A549 (cell line): ENCODE measurements at regions not wholly inside any gene's neighbourhood (a gene's known extent, or its start where the extent isn't known, plus 50 kb on each side); places are given as distances from the start of the nearest gene placed in this dataset.

ENCODE experiments used
- ATAC-seq, 2 experiments: fragments of 200-7000 bp in 1 of 2; fragments of >200 bp in 1 of 2; cut with Nextera tagmentation in 1 of 2; cut with Tn5 transposase in 1 of 2; 3 replicates each; pipeline versions ENCODE4 v1.8.0 to v1.9.1; 2018 to 2020; ENCODE audit warnings: mild to moderate bottlenecking in 1 of 2, moderate library complexity in 1 of 2
- CTCF ChIA-PET: fragments of 300-600 bp; sonication (Branson Sonifier 250); formaldehyde crosslinking; extraction: SDS; loops from one replicate; lab custom pipeline; 2021; ENCODE audit warnings: antibody characterized with exemption, inconsistent platforms; lab: Yijun Ruan, JAX
- POLR2A ChIA-PET: fragments of 350-600 bp; formaldehyde crosslinking; extraction: SDS; loops from one replicate; lab custom pipeline; 2021; ENCODE audit warnings: antibody characterized with exemption, inconsistent platforms; lab: Yijun Ruan, JAX
- DNase-seq, 2 experiments: peaks; one replicate each; pipeline versions ENCODE4 v3.0.0 to v3.0.0-alpha.2; 2011 to 2016; ENCODE audit warnings: low read depth in 1 of 2, low spot score in 1 of 2
- FAIRE-seq: peaks from 2 replicates; lab custom pipeline; 2011; peaks lifted over from hg19 to GRCh38; lab: Jason Lieb, UNC
- H3K27ac ChIP-seq, 2 experiments: fragments of >200 bp; sonication (Bioruptor Twin); formaldehyde crosslinking; 3 replicates each; pipeline ENCODE4 v1.5.1; 2016 to 2017
- H3K4me1 ChIP-seq: fragments of >200 bp; sonication (Bioruptor Twin); formaldehyde crosslinking; 3 replicates; pipeline ENCODE4 v1.6.1; 2016
- H3K4me2 ChIP-seq: fragments of >200 bp; sonication (Bioruptor Twin); formaldehyde crosslinking; 3 replicates; pipeline ENCODE4 v1.6.1; 2016
- H3K4me3 ChIP-seq: fragments of >200 bp; sonication (Bioruptor Twin); formaldehyde crosslinking; 3 replicates; pipeline ENCODE4 v1.5.1; 2016
- H3K9me3 ChIP-seq: fragments of >200 bp; sonication (Bioruptor Twin); formaldehyde crosslinking; 3 replicates; pipeline ENCODE4 v1.6.1; 2016
- CEBPB ChIP-seq, 2 experiments: fragments of >200 bp in 1 of 2; sonication (Bioruptor Twin) in 1 of 2; formaldehyde crosslinking in 1 of 2; IDR thresholded peaks; 2 replicates each; pipeline ENCODE4 v1.6.1; 2012 to 2016
- CTCF ChIP-seq: fragments of >200 bp; sonication (Bioruptor Twin); formaldehyde crosslinking; IDR thresholded peaks from 3 replicates; pipeline ENCODE4 v1.5.1; 2016
- E2F6 ChIP-seq: IDR thresholded peaks from 2 replicates; pipeline ENCODE4 v1.6.1; 2012; ENCODE audit warnings: low read depth, borderline replicate concordance
- EHMT2 ChIP-seq: fragments of 200-600 bp; sonication (generic); IDR thresholded peaks from 2 replicates; pipeline ENCODE4 v1.6.1; 2016; ENCODE audit warnings: antibody characterized with exemption, low read depth, mild to moderate bottlenecking, moderate library complexity
- ELK1 ChIP-seq: fragments of 150-350 bp; IDR thresholded peaks from 2 replicates; pipeline ENCODE4 v1.6.1; 2014; ENCODE audit warnings: low read depth, mild to moderate bottlenecking, low read length
- ESRRA ChIP-seq: fragments of 150-350 bp; IDR thresholded peaks from 2 replicates; pipeline ENCODE4 v1.6.1; 2014; ENCODE audit warnings: mild to moderate bottlenecking, low read length, borderline replicate concordance
- FOSL2 ChIP-seq, 2 experiments: fragments of 450-650 bp in 1 of 2; fragments of >200 bp in 1 of 2; sonication (Bioruptor Twin) in 1 of 2; formaldehyde crosslinking; IDR thresholded peaks; 2 replicates each; pipeline versions ENCODE4 v1.5.0 to v1.6.1; 2016 to 2020; ENCODE audit warnings: mild to moderate bottlenecking in 1 of 2, moderate library complexity in 1 of 2
- GATA3 ChIP-seq: IDR thresholded peaks from 2 replicates; pipeline ENCODE4 v1.6.1; 2012; ENCODE audit warnings: borderline replicate concordance
- HDAC2 ChIP-seq: fragments of 200-600 bp; sonication (generic); IDR thresholded peaks from 2 replicates; pipeline ENCODE4 v1.6.1; 2016
- HES2 ChIP-seq: fragments of >200 bp; sonication (Bioruptor Twin); formaldehyde crosslinking; IDR thresholded peaks from 2 replicates; pipeline ENCODE4 v1.6.1; 2016
- HMGXB4 ChIP-seq: fragments of 250-450 bp; sonication (Bioruptor Pico); IDR thresholded peaks from 2 replicates; pipeline ENCODE4 v1.5.0; 2021; ENCODE audit warnings: mild to moderate bottlenecking, moderate library complexity, borderline replicate concordance
- HOXB13 ChIP-seq: fragments of 250-450 bp; sonication (Bioruptor Pico); IDR thresholded peaks from 2 replicates; pipeline ENCODE4 v1.5.0; 2020; ENCODE audit warnings: low read depth, mild to moderate bottlenecking, moderate library complexity
- JUN ChIP-seq, 2 experiments: fragments of >200 bp; sonication (Bioruptor Twin); formaldehyde crosslinking; IDR thresholded peaks; 2 replicates in 1 of 2; 3 replicates in 1 of 2; pipeline ENCODE4 v1.6.1; 2016 to 2017
- KDM1A ChIP-seq: fragments of 200-600 bp; sonication (generic); IDR thresholded peaks from 2 replicates; pipeline ENCODE4 v1.6.1; 2016; ENCODE audit warnings: low read depth, mild to moderate bottlenecking
- KDM5A ChIP-seq: fragments of 200-600 bp; sonication (generic); IDR thresholded peaks from 2 replicates; pipeline ENCODE4 v1.6.1; 2016; ENCODE audit warnings: antibody characterized with exemption, mild to moderate bottlenecking
- MAFK ChIP-seq: fragments of 450-650 bp; IDR thresholded peaks from 2 replicates; pipeline ENCODE4 v1.6.1; 2014; ENCODE audit not compliant: partially characterized antibody
- MAZ ChIP-seq: fragments of 150-350 bp; IDR thresholded peaks from 2 replicates; pipeline ENCODE4 v1.6.1; 2014; ENCODE audit warnings: antibody characterized with exemption, low read depth, low read length, borderline replicate concordance
- MYC ChIP-seq: IDR thresholded peaks from 2 replicates; pipeline ENCODE4 v1.6.1; 2012; ENCODE audit warnings: mild to moderate bottlenecking, inconsistent platforms, low read length, improper control_type of control experiment, borderline replicate concordance
- NPAS2 ChIP-seq: fragments of 250-450 bp; sonication (Bioruptor Pico); IDR thresholded peaks from 2 replicates; pipeline ENCODE4 v1.8.0; 2022; ENCODE audit warnings: mild to moderate bottlenecking, moderate library complexity, borderline replicate concordance
- NR3C1 ChIP-seq: fragments of >200 bp; sonication (Bioruptor Twin); formaldehyde crosslinking; IDR thresholded peaks from 3 replicates; pipeline ENCODE4 v1.6.1; 2017
- PHF8 ChIP-seq: fragments of 200-600 bp; sonication (generic); IDR thresholded peaks from 2 replicates; pipeline ENCODE4 v1.6.1; 2016; ENCODE audit warnings: low read depth, mild to moderate bottlenecking, antibody characterized with exemption, moderate library complexity, borderline replicate concordance
- POLR2A ChIP-seq: IDR thresholded peaks from 2 replicates; pipeline ENCODE4 v1.6.1; 2012; ENCODE audit warnings: mild to moderate bottlenecking, low read length
- POLR2AphosphoS2 ChIP-seq: conservative IDR thresholded peaks from 2 replicates; pipeline ENCODE4 v1.6.1; 2012; ENCODE audit warnings: low read length, improper control_type of control experiment, inconsistent platforms
- RARB ChIP-seq: fragments of 250-450 bp; sonication (Bioruptor Pico); IDR thresholded peaks from 2 replicates; pipeline ENCODE4 v1.8.0; 2021; ENCODE audit warnings: mild to moderate bottlenecking, moderate library complexity
- RFX5 ChIP-seq: fragments of 450-650 bp; IDR thresholded peaks from 2 replicates; pipeline ENCODE4 v1.7.1; 2014; ENCODE audit warnings: antibody characterized with exemption, mild to moderate bottlenecking, moderate library complexity
- RNF2 ChIP-seq: fragments of 200-600 bp; sonication (generic); IDR thresholded peaks from 2 replicates; pipeline ENCODE4 v1.6.1; 2016; ENCODE audit warnings: low read depth, mild to moderate bottlenecking, antibody characterized with exemption, moderate library complexity, borderline replicate concordance
- TP53 ChIP-seq: fragments of 250-450 bp; sonication (Bioruptor Pico); IDR thresholded peaks from 2 replicates; pipeline ENCODE4 v1.5.0; 2021; ENCODE audit warnings: mild to moderate bottlenecking, moderate library complexity
- ZC3H11A ChIP-seq: fragments of 450-650 bp; IDR thresholded peaks from 2 replicates; pipeline ENCODE4 v1.6.1; 2014; ENCODE audit warnings: antibody characterized with exemption, mild to moderate bottlenecking
- WGBS: methylation state at CpG from one replicate; pipeline ENCODE4 v1.1.6; 2017; ENCODE audit errors: missing lambda C conversion rate; 5-methylcytosine and 5-hydroxymethylcytosine counted together

- CTCF ChIA-PET, result no interaction called here
Observed at GRCh38 chrX:87890437-87890836, 372.8 kb downstream of the KLHL4 start.

GRCh38 chrX:87895421-87895820 is 377.8 kb downstream of the KLHL4 start:
- no peak for TF ChIP-seq ELK1
- TF ChIP-seq FOSL2 (IDR thresholded peaks at IDR 0.05), result no peak
- no peak for TF ChIP-seq FOSL2 (CRISPR knock-in tag; IDR thresholded peaks at IDR 0.05)
- no peak for TF ChIP-seq MYC
- TF ChIP-seq MAFK, result no peak
- TF ChIP-seq GATA3, result no peak
- TF ChIP-seq HMGXB4, result no peak
- TF ChIP-seq HDAC2, result no peak
- no peak for TF ChIP-seq RARB (CRISPR knock-in tag)
- TF ChIP-seq ZC3H11A, result no peak
- TF ChIP-seq E2F6, result no peak
- TF ChIP-seq POLR2A, result no peak
- no peak for TF ChIP-seq PHF8
- ChIA-PET CTCF (no interaction called here), POLR2A (no interaction called here)
- no peak for ATAC-seq
- DNase-seq, result no peak
- Histone ChIP-seq H3K4me1 (no peaks in the 10 kb centered on the region), H3K4me3 (no peak overlapping the region), H3K9me3 (no peaks in the 10 kb centered on the region), H3K4me2 (no peak overlapping the region), H3K27ac (no peak overlapping the region)
- 6% methylated on average over 2 of the region's 2 CpGs for WGBS
- FAIRE-seq, result no peak

More at GRCh38 chrX:87890437-87890836, 372.8 kb downstream of the KLHL4 start:
- Histone ChIP-seq H3K4me1 (no peaks in the 10 kb centered on the region), H3K4me2 (no peak overlapping the region), H3K4me3 (no peak overlapping the region), H3K9me3 (no peaks in the 10 kb centered on the region), H3K27ac (no peak overlapping the region)
- POLR2A ChIA-PET, result no interaction called here
- ATAC-seq (no peak), FAIRE-seq (no peak), DNase-seq (no peak)
- no peak for TF ChIP-seq RFX5
- no peak for TF ChIP-seq PHF8
- no peak for TF ChIP-seq KDM1A
- no peak for TF ChIP-seq JUN (IDR thresholded peaks at IDR 0.05)
- TF ChIP-seq HOXB13 (CRISPR knock-in tag), result no peak
- no peak for TF ChIP-seq CEBPB (IDR thresholded peaks at IDR 0.05)
- TF ChIP-seq RNF2, result no peak
- TF ChIP-seq ESRRA, result no peak

- 0% methylated on average over 1 of the region's 1 CpG for WGBS
- Histone ChIP-seq H3K27ac (no peak overlapping the region), H3K4me3 (no peak overlapping the region), H3K4me2 (no peak overlapping the region), H3K9me3 (no peaks in the 10 kb centered on the region), H3K4me1 (no peaks in the 10 kb centered on the region)
- DNase-seq, result no peak
- FAIRE-seq, result no peak
- POLR2A ChIA-PET, result no interaction called here
- TF ChIP-seq HES2, result no peak
- no peak for TF ChIP-seq HDAC2
- no peak for TF ChIP-seq POLR2AphosphoS2
- TF ChIP-seq JUN (IDR thresholded peaks at IDR 0.05), result no peak
- no peak for TF ChIP-seq CTCF
- TF ChIP-seq RFX5, result no peak
- no peak for TF ChIP-seq KDM5A
- no peak for TF ChIP-seq NR3C1
- no peak for TF ChIP-seq NPAS2 (CRISPR knock-in tag)
- no peak for TF ChIP-seq RARB (CRISPR knock-in tag)
- TF ChIP-seq KDM1A, result no peak
- no peak for TF ChIP-seq MAFK
- TF ChIP-seq EHMT2, result no peak
- TF ChIP-seq RNF2, result no peak
- no peak for TF ChIP-seq POLR2A
- TF ChIP-seq PHF8, result no peak
- TF ChIP-seq FOSL2 (IDR thresholded peaks at IDR 0.05), result no peak
- no peak for TF ChIP-seq FOSL2 (CRISPR knock-in tag; IDR thresholded peaks at IDR 0.05)
- TF ChIP-seq TP53 (CRISPR knock-in tag), result no peak
- no peak for TF ChIP-seq MAZ
- ATAC-seq, result no peak
- CTCF ChIA-PET, result no interaction called here
Observed at GRCh38 chrX:87896057-87896456, 378.5 kb downstream of the KLHL4 start.
